ENCODE measurements at regions not wholly inside any gene's neighbourhood (a gene's known extent, or its start where the extent isn't known, plus 50 kb on each side); places are given as distances from the start of the nearest gene placed in this dataset.

GRCh38 chr20:37638527-37638926, 55.3 kb upstream of the CTNNBL1 start:
- TF ChIP-seq POLR2A (IDR thresholded peaks at IDR 0.05; ENCODE audit: low read depth, low read length) (no peak), POLR2AphosphoS5 (IDR thresholded peaks at IDR 0.05; ENCODE audit: low read depth, low read length) (no peak)
